ENCODE measurements at regions not wholly inside any gene's neighbourhood (a gene's known extent, or its start where the extent isn't known, plus 50 kb on each side); places are given as distances from the start of the nearest gene placed in this dataset.

- Histone ChIP-seq H3K79me2 (ENCODE audit: insufficient read depth, low read length) (no peaks in the 10 kb centered on the region), H3K4me3 (ENCODE audit: insufficient read depth, low read length) (no peak overlapping the region), H3K4me2 (ENCODE audit: insufficient read depth, low read length) (no peak overlapping the region), H3K4me1 (ENCODE audit: insufficient read depth, low read length) (no peaks in the 10 kb centered on the region), H3K27ac (ENCODE audit: low read depth, low read length) (no peak overlapping the region), H3K9me3 (ENCODE audit: low read depth, low read length) (no peaks in the 10 kb centered on the region), H3K27me3 (ENCODE audit: insufficient read depth, low read length) (no peaks in the 10 kb centered on the region), H3K36me3 (ENCODE audit: insufficient read depth, low read length) (no peaks in the 10 kb centered on the region), H2AFZ (ENCODE audit: low read length) (no peak overlapping the region), H4K20me1 (ENCODE audit: insufficient read depth, low read length) (no peaks in the 10 kb centered on the region)
- peak; percentile 31 for TF ChIP-seq CTCF (IDR thresholded peaks at IDR 0.05; ENCODE audit: extremely low read depth, low read depth, low read length)
- peak; percentile 82 for DNase-seq (ENCODE audit: insufficient read length, low spot score, missing footprints)
Measured at GRCh38 chr6:912871-913835, 220.2 kb upstream of the EXOC2 start.

- H3K79me2 ChIP-seq (ENCODE audit: insufficient read depth, low read length), result no peaks in the 10 kb centered on the region
- no peak overlapping the region for H3K27ac ChIP-seq (ENCODE audit: low read depth, low read length)
- no peaks in the 10 kb centered on the region for H3K4me1 ChIP-seq (ENCODE audit: insufficient read depth, low read length)
- no peaks in the 10 kb centered on the region for H4K20me1 ChIP-seq (ENCODE audit: insufficient read depth, low read length)
- no peaks in the 10 kb centered on the region for H3K36me3 ChIP-seq (ENCODE audit: insufficient read depth, low read length)
- DNase-seq (ENCODE audit: insufficient read length, low spot score, missing footprints), result no peak
- no peak overlapping the region for H2AFZ ChIP-seq (ENCODE audit: low read length)
- H3K4me3 ChIP-seq (ENCODE audit: insufficient read depth, low read length), result no peak overlapping the region
- TF ChIP-seq CTCF (IDR thresholded peaks at IDR 0.05; ENCODE audit: extremely low read depth, low read depth, low read length), result no peak
- H3K4me2 ChIP-seq (ENCODE audit: insufficient read depth, low read length), result no peak overlapping the region
- no peaks in the 10 kb centered on the region for H3K9me3 ChIP-seq (ENCODE audit: low read depth, low read length)
- no peaks in the 10 kb centered on the region for H3K27me3 ChIP-seq (ENCODE audit: insufficient read depth, low read length)
Measured at GRCh38 chr6:907928-908327, 215.0 kb upstream of the EXOC2 start.

GRCh38 chr6:906920-907319 lies 214.0 kb upstream of the EXOC2 start:
- H3K4me1 ChIP-seq (ENCODE audit: insufficient read depth, low read length), result no peaks in the 10 kb centered on the region
- H3K27ac ChIP-seq (ENCODE audit: low read depth, low read length), result no peak overlapping the region
- no peaks in the 10 kb centered on the region for H3K79me2 ChIP-seq (ENCODE audit: insufficient read depth, low read length)
- H3K36me3 ChIP-seq (ENCODE audit: insufficient read depth, low read length), result no peaks in the 10 kb centered on the region
- no peak overlapping the region for H3K4me2 ChIP-seq (ENCODE audit: insufficient read depth, low read length)
- no peaks in the 10 kb centered on the region for H3K9me3 ChIP-seq (ENCODE audit: low read depth, low read length)
- no peak overlapping the region for H2AFZ ChIP-seq (ENCODE audit: low read length)
- H3K27me3 ChIP-seq (ENCODE audit: insufficient read depth, low read length), result no peaks in the 10 kb centered on the region
- no peak overlapping the region for H3K4me3 ChIP-seq (ENCODE audit: insufficient read depth, low read length)
- no peaks in the 10 kb centered on the region for H4K20me1 ChIP-seq (ENCODE audit: insufficient read depth, low read length)
- no peak for DNase-seq (ENCODE audit: insufficient read length, low spot score, missing footprints)
- no peak for TF ChIP-seq CTCF (IDR thresholded peaks at IDR 0.05; ENCODE audit: extremely low read depth, low read depth, low read length)

GRCh38 chr6:905556-905955 lies 212.6 kb upstream of the EXOC2 start:
- TF ChIP-seq CTCF (IDR thresholded peaks at IDR 0.05; ENCODE audit: extremely low read depth, low read depth, low read length), result no peak
- no peak overlapping the region for H3K27ac ChIP-seq (ENCODE audit: low read depth, low read length)
- no peak overlapping the region for H3K4me2 ChIP-seq (ENCODE audit: insufficient read depth, low read length)
- H3K4me1 ChIP-seq (ENCODE audit: insufficient read depth, low read length), result no peaks in the 10 kb centered on the region
- no peak for DNase-seq (ENCODE audit: insufficient read length, low spot score, missing footprints)
- H4K20me1 ChIP-seq (ENCODE audit: insufficient read depth, low read length), result no peaks in the 10 kb centered on the region
- no peaks in the 10 kb centered on the region for H3K79me2 ChIP-seq (ENCODE audit: insufficient read depth, low read length)
- H3K9me3 ChIP-seq (ENCODE audit: low read depth, low read length), result no peaks in the 10 kb centered on the region
- H3K4me3 ChIP-seq (ENCODE audit: insufficient read depth, low read length), result no peak overlapping the region
- H3K36me3 ChIP-seq (ENCODE audit: insufficient read depth, low read length), result no peaks in the 10 kb centered on the region
- H2AFZ ChIP-seq (ENCODE audit: low read length), result no peak overlapping the region
- H3K27me3 ChIP-seq (ENCODE audit: insufficient read depth, low read length), result no peaks in the 10 kb centered on the region

All from osteoblast (primary cell).